ENCODE measurements at regions not wholly inside any gene's neighbourhood (a gene's known extent, or its start where the extent isn't known, plus 50 kb on each side); places are given as distances from the start of the nearest gene placed in this dataset.
"Not testable (repeated sequence)": the region's sequence is repeated elsewhere in the genome, so short reads cannot be mapped to it uniquely, and the experiment has no call there.

DNA sequence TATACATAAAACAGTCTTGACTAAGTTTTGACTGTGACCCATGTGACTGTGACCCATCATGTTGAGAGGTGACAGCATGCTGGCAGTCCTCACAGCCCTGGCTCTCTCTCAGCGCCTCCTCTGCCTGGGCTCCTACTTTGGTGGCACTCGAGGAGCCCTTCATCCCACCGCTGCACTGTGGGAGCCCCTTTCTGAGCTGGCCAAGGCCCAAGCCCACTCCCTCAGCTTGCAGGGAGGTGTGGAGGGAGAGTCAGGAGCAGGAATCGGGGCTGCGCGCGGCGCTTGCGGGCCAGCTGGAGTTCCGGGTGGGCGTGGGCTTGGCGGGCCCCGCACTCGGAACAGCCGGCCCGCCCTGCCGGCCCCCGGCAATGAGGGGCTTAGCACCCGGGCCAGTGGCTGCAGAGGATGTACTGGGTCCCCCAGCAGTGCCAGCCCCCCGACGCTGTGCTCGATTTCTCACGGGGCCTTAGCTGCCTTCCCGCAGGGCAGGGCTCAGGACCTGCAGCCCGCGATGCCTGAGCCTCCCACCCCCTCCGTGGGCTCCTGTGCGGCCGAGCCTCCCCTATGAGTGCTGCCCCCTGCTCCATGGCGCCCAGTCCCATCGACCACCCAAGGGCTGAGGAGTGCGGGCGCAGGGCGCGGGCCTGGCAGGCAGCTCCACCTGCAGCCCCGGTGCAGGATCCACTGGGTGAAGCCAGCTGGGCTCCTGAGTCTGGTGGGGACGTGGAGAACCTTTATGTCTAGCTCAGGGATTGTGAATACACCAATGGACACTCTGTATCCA is 955.9 kb upstream of the FAT3 start:
- not testable (repeated sequence) for DNase-seq

DNA sequence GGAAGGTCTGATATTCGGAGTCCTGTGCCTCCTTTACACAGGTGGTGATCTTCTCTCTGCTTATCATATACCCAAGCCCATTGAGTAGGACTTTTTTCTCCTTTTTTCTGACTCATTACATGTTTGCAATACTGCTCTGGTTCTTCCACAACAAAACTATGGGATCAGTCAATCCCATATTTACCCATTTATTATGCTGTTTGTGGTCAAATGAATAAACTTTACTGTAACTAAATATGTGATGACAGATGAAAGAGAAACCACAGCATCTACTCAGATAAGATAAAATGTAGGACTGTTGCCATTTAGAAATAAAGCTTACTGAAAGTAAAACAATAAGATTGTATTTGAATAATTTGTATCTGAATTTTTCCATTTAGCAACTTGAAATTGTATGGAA is 958.7 kb upstream of the FAT3 start:
- no peak for DNase-seq

DNA sequence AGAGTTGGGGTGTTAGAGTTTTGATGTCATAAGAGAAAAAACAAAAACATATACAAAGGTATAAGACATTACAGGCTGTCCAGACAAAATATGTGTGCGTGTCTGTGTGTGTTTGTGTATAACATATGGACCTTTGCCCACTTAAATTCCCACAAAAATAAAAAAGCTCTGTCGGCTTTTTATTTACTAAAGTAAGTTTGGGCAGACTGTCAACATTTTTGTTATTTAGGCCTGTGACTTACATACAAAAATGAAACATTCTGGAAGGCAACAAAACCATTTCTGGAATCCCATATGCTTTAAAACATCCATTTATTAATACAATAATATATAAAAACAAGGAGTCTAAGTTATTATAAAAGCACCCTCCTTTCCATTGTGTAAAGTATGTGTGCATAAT is 960.1 kb upstream of the FAT3 start:
- DNase-seq = no peak

DNA sequence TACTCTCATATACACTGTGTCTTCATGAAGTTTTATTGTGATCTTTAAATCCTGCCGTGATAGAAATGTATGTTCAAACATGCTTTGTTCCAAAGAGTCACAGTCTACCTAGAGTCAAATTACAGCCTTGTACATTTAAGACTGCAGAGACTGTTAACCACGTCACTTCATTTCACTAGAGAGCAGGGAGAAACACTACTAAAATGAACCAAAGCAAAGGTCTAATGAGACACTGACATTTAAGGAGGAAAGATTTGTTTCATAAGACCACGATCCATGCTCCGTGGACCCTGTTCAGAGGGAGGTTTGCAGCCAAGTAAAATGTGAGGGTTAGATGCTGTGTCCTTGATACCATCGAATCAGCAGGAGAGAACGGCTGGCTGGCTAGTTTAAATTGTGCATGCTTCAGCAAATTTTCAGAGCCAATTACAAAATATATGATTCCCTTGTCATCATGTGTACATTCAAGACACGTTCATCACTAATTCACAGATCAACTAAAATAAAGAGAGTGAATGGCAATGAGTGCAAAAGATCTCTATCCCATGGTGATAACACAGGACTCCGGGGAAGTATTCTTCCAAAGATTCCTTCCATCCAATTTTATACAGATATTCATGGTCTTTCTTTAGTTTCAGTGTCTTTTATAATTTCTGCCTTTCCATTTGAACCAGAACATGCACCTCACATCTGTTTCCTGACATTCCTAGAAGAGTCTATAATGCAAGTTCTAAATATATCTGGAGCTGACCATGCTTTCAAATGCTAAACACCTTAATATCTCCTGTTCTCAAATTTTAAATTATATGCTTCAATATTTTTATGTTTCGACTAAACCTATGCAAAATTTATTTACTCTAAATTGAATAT is 960.9 kb upstream of the FAT3 start:
- DNase-seq = no peak

DNA sequence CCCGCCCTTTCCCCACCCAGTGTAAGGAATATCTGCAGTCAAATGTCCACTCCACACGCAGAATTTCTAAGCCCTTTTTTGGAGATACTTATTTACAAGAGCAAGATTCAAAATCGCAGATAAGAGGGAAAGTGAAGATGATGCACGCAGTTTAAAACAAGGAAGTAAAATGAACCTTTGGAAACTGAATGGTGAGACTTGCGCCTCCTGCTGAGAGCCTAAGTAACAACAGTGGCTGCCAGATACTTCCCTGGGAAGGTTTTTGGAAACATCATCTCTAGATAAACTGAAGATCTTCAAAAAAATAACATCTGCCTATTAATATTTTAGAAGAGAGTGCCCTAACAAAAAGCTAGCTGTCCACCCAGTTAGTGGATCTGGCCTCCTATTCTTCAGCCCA is 963.1 kb upstream of the FAT3 start:
- DNase-seq = no peak

DNA sequence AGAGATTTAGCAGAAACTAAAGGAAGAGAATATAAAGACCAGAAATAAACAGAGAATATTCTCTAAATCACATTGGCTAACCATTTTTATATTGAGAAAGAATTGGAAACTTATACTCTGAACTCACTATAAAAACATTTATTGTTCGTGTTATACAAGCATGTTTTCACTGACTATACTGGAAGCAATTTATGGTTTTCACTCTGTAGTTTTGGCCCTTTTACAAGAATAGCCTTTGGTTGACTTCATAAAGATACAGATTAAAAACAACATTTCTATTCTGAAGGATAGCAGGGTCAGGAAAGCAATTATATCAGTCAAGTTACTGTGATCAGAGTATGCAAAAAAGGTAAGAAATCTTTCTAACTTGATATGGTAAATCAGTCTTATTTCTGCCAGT is 965.7 kb upstream of the FAT3 start:
- DNase-seq = no peak

DNA sequence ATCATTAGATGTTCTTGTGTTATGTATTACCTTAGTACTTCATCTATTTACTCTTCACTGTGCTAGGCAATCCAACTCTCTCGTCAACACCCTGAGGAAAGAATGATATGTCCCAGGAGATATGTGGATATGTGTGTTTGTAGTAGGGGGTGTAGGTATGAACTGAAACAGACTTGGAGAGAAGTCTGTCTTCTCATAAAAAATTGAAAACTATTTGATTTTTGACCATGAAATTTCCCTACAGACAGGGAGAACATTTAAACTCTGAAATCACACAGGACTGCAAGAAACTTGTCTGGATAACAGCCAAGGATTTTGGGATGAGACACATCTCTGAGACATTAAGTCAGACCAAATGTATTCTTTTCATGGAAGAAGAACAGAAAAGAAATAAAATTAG is 967.0 kb upstream of the FAT3 start:
- DNase-seq = no peak

DNA sequence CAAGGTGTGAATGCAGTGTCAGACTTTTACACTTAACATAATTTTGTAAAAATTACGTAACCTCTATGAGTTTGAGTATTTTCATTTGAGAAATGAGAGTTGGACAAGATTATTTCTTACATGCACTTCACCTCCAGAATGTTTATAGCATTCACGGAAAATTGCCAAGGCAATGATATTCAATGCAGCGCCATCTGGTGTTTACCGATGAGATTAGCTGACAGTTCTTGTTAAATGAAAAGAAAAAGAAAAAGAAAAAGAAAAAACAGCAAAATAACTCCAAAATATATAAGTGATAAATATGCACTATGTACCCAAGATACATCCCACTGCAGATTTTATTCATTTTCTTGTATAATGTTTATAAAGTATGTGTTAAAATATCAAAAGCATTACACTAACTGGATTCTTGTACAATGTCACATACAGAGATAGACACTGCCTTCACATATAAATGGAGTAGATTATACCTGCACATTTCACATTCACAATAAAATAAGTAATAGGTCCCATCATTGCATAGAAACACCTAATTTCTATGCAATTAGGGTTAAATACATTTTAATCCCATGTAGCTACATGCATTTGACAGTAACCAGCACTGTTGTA is 976.3 kb upstream of the FAT3 start:
- DNase-seq = no peak

DNA sequence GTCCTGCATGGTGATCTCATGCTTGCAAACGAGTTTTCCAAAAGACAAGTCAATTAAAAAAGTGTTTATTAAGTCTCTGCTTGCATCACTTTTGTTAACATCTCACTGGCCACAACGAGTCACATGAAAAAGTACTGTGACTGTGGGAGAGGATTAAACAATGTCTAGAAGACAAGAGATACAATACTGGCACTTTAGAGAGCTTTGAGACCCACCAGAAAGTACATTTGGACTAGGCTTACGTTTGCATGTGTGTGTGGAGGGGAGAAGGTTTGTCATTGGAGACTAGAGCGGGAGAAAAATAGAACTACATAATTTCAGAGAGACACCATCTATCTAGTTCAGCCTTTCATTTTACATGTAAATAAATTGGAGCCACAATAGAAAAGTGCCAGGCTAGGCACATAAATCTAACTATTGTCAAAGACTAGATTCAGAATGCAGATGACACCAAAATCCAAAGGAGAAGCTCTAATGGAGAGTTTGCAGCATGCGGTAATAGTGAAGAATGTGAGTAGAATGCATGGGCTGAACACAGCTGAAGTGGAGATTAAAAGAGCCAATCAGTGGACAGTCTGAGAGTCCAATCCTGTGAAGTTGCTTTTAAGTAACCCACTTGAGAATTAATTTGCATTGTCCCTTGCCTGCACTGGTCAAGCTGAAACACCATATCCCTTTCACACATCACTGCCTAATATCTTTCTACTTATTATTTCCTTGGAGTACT is 977.4 kb upstream of the FAT3 start:
- DNase-seq = no peak

DNA sequence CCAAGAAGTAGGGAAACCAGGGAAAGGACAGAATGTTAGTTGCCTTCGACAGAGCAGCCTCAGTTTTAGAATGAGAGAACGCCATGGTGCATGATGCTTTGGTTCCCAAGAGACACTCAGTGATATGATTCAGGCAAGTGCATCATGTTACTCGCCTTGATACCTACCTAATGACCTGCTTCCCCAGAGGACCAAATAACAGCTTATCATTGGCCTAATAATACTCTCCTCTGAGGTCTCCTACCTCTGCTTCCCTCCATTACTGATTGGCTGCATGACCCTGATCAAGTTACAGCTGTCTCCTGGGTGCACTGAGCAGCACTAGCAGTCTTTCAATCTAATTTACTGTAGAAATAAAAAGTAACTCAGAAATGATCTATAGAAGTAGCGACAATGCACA is 979.7 kb upstream of the FAT3 start:
- no peak for DNase-seq

DNA sequence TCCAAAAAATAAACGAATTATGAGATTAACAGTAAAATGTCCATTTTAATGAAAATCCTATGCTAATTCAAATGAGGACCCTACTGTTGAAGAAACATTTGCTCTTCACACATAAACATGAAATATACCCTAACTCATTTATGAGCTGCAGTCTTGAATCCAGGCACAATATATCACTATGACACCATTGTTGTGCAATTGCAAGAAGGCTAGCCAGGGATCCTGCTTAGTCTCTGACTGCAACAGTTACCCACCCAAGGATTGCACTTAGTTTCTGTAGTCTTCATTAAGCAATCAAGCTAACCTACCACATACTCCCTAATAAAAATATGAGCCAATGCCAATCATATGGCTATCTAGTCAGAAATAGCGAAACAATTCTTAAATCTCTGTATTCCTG is 981.0 kb upstream of the FAT3 start:
- no peak for DNase-seq

DNA sequence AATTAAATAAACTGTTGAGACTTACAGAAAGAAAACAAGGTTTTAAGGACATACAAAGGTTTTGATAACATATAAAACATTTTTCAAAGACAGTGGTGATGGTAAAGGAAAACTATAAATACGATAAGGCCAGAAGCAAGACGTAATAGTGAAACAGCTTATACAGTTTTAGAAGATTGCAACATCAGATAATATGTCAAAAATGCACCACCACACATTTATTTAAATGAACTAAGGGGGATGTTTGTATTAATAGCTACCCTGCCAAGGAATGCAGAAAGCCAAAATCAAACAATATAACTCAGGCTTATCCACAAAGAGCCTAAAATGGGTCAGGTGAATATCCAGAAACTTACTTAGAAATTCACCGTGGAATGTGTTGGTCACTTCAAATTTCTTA is 981.6 kb upstream of the FAT3 start:
- no peak for DNase-seq

DNA sequence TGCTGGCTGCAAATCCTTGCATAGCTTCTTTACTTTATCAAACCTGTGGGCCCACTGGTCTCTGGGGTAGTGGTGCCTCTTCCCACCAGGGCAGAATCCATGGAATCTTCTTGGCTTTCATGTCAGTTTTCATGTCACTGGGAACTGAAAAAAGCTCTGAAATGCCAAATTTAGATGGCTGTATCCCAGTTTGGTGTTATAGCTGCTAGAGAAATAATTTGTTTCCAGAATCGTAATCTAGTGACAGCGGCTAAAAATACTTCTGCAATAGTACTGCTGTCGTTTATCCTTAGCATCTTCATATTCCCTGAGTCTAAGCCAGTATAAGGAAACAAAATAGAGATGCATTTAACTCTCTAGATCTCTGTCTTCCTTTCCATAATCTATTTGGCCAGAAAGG is 983.4 kb upstream of the FAT3 start:
- no peak for DNase-seq

DNA sequence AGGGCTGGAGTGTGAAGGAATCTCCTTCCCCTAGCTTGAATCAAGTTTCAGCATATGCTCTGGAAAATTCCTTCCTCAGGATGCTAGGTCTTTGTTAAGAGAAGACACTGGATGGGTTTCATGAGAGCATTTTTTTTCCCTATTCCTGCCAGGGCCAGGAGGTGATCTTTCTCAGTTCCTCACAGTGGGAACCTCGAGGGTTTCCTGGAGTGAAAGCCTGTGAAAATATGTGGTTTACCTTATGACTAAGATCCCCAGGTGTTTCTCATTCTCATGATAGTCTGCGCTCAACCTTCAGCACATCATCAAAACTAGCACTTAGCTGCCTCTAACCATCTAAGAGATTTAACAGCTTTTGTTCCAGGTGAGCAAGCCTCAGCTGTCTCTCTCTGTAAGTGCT is 985.3 kb upstream of the FAT3 start:
- no peak for DNase-seq

DNA sequence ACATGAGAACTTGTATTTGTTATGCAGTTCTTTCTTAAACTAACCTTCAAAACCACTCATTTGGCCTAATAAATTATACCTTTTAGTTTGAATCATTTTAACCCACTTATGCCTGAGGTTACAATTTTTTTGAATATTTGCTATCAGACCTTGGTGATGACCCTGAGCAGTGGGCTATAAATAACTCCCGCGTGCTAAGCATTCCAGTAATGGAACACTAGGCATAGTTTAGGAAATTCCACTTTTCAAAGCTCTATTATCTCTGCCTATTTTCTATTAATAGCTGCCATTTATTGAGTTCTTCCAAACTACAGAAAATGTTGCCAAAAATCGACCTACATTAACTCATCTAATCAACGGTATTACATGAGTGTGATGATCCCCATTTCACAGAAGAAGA is 993.4 kb upstream of the FAT3 start:
- no peak for DNase-seq

DNA sequence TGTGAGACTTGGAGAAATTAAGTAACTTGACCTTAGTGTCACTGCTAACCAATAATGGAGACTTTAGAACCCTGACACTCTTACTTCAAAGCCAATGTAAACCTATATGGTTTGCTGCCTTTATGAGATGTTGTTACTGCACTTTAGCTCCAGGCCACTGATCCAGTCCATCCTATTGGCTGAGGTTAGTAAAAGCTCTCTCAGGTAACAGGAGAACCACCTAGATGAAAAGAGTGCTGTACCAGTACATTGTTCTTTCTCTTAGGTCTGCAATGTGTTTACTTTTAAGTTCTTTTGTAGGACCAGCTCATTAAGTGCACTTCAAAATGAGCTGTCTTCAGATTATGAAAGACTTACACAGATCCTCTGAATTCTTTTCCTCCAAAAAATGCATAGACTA is 994.0 kb upstream of the FAT3 start:
- DNase-seq = no peak

DNA sequence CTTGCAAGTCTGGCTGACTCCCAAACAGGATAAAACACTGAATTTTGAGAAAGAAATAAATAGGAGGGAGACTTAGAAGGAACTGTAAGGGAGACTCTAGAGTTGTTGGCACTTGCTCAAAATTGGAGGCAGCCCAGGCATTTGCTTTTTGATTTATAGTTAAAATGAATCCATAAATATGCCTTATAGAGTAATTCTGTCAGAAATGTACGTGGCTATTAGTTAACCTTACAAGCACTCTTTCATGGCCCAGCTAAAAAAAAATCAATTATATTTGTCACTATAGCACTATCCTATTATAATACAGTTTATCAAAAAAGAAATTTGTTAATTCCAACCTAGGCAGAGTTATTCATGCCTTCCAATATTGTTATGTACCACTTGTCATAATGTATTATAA is 1000.0 kb upstream of the CHORDC1 start:
- DNase-seq = no peak

DNA sequence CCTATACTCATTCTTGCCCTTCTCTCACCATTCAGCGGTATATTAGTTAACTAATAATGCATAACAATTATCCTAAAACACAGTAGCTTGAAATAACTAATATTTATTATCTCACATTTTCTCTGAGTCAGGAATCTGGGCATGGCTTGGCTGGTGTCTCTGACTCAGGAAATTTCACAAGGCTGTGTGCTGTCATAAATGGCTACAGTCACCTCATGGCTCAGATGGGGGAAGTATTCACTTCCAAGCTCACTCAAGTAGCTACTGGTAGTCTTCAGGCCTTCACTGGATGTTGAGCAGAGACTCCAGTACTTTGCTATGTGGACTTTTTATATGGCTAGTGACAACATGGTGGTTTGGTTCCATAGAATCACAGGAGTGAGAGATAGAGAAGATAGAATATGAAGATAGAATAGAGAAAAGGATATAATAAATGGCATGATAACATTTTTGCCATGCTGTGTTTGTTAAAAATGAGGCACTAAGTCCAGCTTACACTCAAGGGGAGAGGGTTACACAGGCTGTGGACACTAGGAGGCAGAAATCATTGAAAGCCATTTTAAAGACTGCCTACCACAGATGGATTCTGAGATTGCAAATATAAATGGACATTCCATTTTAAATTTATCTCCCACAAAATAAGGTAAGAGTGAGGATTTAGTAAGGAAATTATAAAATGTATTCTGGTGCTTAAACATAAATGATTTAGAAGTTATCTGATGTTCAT is 997.8 kb upstream of the CHORDC1 start:
- no peak for DNase-seq

DNA sequence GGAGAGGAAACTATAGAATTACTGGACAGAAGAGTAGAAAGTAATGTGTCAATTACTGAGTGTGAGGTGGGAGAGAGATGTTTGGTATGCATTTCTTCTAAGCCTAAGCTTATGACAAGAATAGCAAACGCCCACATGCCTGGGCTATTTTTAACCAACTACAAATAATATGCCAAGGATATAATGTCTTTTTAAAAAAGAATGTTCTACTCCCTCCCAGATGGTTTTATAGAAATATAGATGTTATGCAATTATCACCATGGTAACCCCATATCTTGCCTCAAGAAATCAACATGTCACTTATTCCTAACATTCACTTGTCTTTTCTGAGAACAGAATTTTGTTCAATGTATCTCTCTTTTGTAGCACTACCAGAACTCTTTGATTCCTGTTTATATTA is 996.7 kb upstream of the CHORDC1 start:
- no peak for DNase-seq

DNA sequence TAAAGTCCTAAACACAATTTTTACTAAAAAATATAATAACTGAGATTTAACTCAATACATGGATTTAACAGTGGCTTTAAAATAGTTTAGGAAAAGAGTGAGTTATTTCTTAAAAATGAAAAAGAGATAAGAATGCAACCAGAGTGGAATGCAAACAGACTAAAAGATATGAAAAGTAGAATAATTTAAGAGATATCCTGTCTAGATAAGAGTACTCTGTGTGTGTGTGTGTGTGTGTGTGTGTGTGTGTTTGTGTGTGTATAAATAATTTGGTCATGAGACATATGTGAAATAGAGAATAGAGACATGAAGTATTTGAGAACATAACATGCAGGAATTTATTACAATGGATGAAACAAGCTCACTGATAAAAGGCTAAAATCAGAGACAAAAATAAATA is 986.9 kb upstream of the CHORDC1 start:
- no peak for DNase-seq

DNA sequence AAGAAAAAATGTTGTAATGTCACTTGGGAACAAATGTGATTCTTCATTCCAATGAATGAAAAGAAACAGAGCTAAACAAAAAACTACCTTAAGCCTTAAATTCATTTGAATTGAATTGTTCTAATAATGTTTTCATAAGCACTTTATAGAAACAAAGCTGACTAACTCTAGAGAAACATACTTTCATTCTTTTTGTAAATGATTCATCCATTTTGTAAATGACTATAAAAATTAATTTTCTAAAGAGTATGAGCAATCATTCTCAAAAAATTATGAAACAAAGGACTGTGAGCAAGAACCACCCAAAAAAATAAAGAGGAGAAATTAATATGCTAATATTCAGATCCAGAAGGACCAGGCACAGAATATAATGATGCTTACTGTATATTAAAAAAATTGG is 986.5 kb upstream of the CHORDC1 start:
- DNase-seq = no peak

DNA sequence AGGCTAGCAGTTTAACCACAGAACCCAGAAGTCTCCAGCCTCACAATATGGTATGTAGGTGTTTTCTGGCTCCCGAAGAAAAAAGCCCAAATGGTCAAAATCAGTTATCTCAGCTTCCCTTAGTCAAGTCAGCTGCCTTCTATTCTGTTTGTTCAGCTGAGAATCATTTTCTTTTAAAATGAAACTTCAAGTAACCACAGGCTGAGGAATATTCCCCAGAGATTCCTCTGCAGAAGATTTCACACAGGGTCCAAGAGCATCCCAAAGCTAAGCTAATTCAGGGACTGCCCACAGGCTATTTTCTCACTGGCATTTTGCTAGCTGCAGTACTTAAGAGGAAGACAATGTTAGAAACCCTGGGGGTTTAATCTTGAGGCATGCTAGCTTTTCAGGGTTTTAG is 977.0 kb upstream of the CHORDC1 start:
- no peak for DNase-seq

DNA sequence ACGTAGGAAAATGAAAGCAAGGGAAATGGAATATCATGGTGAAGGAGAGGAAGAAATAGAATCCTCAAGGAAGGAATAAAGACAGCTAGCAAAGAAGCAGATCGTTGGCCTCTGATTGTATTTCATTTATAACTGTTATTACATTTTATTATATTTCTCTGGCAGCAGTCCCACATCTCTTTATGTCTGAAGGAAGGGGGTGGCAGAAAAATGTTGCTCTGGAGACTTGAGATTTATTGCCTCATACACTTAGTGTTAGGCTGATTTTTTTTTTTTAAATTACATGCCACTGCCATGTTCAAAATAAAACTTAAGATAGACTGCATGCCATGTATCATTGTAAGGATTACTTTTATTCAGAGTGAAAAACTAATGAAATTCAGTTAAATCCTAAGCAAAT is 971.7 kb upstream of the CHORDC1 start:
- DNase-seq = no peak
